A549 (cell line): ENCODE measurements at regions not wholly inside any gene's neighbourhood (a gene's known extent, or its start where the extent isn't known, plus 50 kb on each side); places are given as distances from the start of the nearest gene placed in this dataset.

ENCODE experiments used
- ATAC-seq, 2 experiments: fragments of 200-7000 bp in 1 of 2; fragments of >200 bp in 1 of 2; cut with Nextera tagmentation in 1 of 2; cut with Tn5 transposase in 1 of 2; 3 replicates each; pipeline versions ENCODE4 v1.8.0 to v1.9.1; 2018 to 2020; ENCODE audit warnings: mild to moderate bottlenecking in 1 of 2, moderate library complexity in 1 of 2
- CTCF ChIA-PET: fragments of 300-600 bp; sonication (Branson Sonifier 250); formaldehyde crosslinking; extraction: SDS; loops from one replicate; lab custom pipeline; 2021; ENCODE audit warnings: antibody characterized with exemption, inconsistent platforms; lab: Yijun Ruan, JAX
- POLR2A ChIA-PET: fragments of 350-600 bp; formaldehyde crosslinking; extraction: SDS; loops from one replicate; lab custom pipeline; 2021; ENCODE audit warnings: antibody characterized with exemption, inconsistent platforms; lab: Yijun Ruan, JAX
- DNase-seq, 2 experiments: peaks; one replicate each; pipeline versions ENCODE4 v3.0.0 to v3.0.0-alpha.2; 2011 to 2016; ENCODE audit warnings: low read depth in 1 of 2, low spot score in 1 of 2
- FAIRE-seq: peaks from 2 replicates; lab custom pipeline; 2011; peaks lifted over from hg19 to GRCh38; lab: Jason Lieb, UNC
- H3K27ac ChIP-seq, 2 experiments: fragments of >200 bp; sonication (Bioruptor Twin); formaldehyde crosslinking; 3 replicates each; pipeline ENCODE4 v1.5.1; 2016 to 2017
- H3K4me1 ChIP-seq: fragments of >200 bp; sonication (Bioruptor Twin); formaldehyde crosslinking; 3 replicates; pipeline ENCODE4 v1.6.1; 2016
- H3K4me2 ChIP-seq: fragments of >200 bp; sonication (Bioruptor Twin); formaldehyde crosslinking; 3 replicates; pipeline ENCODE4 v1.6.1; 2016
- H3K4me3 ChIP-seq: fragments of >200 bp; sonication (Bioruptor Twin); formaldehyde crosslinking; 3 replicates; pipeline ENCODE4 v1.5.1; 2016
- H3K9me3 ChIP-seq: fragments of >200 bp; sonication (Bioruptor Twin); formaldehyde crosslinking; 3 replicates; pipeline ENCODE4 v1.6.1; 2016
- CBX2 ChIP-seq: fragments of 200-600 bp; sonication (generic); IDR thresholded peaks from 2 replicates; pipeline ENCODE4 v1.6.1; 2016; ENCODE audit warnings: low read depth, mild to moderate bottlenecking, borderline replicate concordance
- CBX8 ChIP-seq: fragments of 200-600 bp; sonication (generic); IDR thresholded peaks from 2 replicates; pipeline ENCODE4 v1.6.1; 2016
- CTCF ChIP-seq: fragments of >200 bp; sonication (Bioruptor Twin); formaldehyde crosslinking; IDR thresholded peaks from 3 replicates; pipeline ENCODE4 v1.5.1; 2016
- EHF ChIP-seq: fragments of 250-450 bp; sonication (Bioruptor Pico); IDR thresholded peaks from 2 replicates; pipeline ENCODE4 v1.5.0; 2020; ENCODE audit warnings: mild to moderate bottlenecking
- EP300 ChIP-seq, 2 experiments: fragments of >200 bp; sonication (Bioruptor Twin); formaldehyde crosslinking; IDR thresholded peaks; 2 replicates in 1 of 2; 3 replicates in 1 of 2; pipeline ENCODE4 v1.6.1; 2016 to 2017
- FOXS1 ChIP-seq: fragments of 250-450 bp; sonication (Bioruptor Pico); IDR thresholded peaks from 2 replicates; pipeline ENCODE4 v1.5.0; 2020; ENCODE audit warnings: mild to moderate bottlenecking, moderate library complexity
- HDAC2 ChIP-seq: fragments of 200-600 bp; sonication (generic); IDR thresholded peaks from 2 replicates; pipeline ENCODE4 v1.6.1; 2016
- HEYL ChIP-seq: fragments of 250-450 bp; sonication (Bioruptor Pico); IDR thresholded peaks from 2 replicates; pipeline ENCODE4 v1.8.0; 2021; ENCODE audit warnings: mild to moderate bottlenecking, moderate library complexity
- HOXA7 ChIP-seq: fragments of 250-450 bp; sonication (Bioruptor Pico); IDR thresholded peaks from 2 replicates; pipeline ENCODE4 v1.5.0; 2020; ENCODE audit warnings: mild to moderate bottlenecking, moderate library complexity
- HOXB13 ChIP-seq: fragments of 250-450 bp; sonication (Bioruptor Pico); IDR thresholded peaks from 2 replicates; pipeline ENCODE4 v1.5.0; 2020; ENCODE audit warnings: low read depth, mild to moderate bottlenecking, moderate library complexity
- HOXB5 ChIP-seq: fragments of 250-450 bp; sonication (Bioruptor Pico); IDR thresholded peaks from 2 replicates; pipeline ENCODE4 v1.5.0; 2020; ENCODE audit warnings: mild to moderate bottlenecking, moderate library complexity
- JUNB ChIP-seq: fragments of >200 bp; sonication (Bioruptor Twin); formaldehyde crosslinking; IDR thresholded peaks from 2 replicates; pipeline ENCODE4 v1.6.1; 2016
- MAFK ChIP-seq: fragments of 450-650 bp; IDR thresholded peaks from 2 replicates; pipeline ENCODE4 v1.6.1; 2014; ENCODE audit not compliant: partially characterized antibody
- MAZ ChIP-seq: fragments of 150-350 bp; IDR thresholded peaks from 2 replicates; pipeline ENCODE4 v1.6.1; 2014; ENCODE audit warnings: antibody characterized with exemption, low read depth, low read length, borderline replicate concordance
- PBX3 ChIP-seq: IDR thresholded peaks from 2 replicates; pipeline ENCODE4 v1.6.1; 2012
- POLR2A ChIP-seq: IDR thresholded peaks from 2 replicates; pipeline ENCODE4 v1.6.1; 2012; ENCODE audit warnings: mild to moderate bottlenecking, low read length
- RCOR1 ChIP-seq: fragments of 150-350 bp; IDR thresholded peaks from 2 replicates; pipeline ENCODE4 v1.6.1; 2014; ENCODE audit warnings: antibody characterized with exemption, low read length, low read depth
- SMC3 ChIP-seq: fragments of >200 bp; sonication (Bioruptor Twin); formaldehyde crosslinking; IDR thresholded peaks from 3 replicates; pipeline ENCODE4 v1.6.1; 2018; ENCODE audit warnings: inconsistent platforms
- WGBS: methylation state at CpG from one replicate; pipeline ENCODE4 v1.1.6; 2017; ENCODE audit errors: missing lambda C conversion rate; 5-methylcytosine and 5-hydroxymethylcytosine counted together

GRCh38 chr7:10802011-10802410, 171.7 kb upstream of the PHF14 start:
- H3K4me2 ChIP-seq = no peak overlapping the region
- no peaks in the 10 kb centered on the region for H3K4me1 ChIP-seq
- DNase-seq = no peak
- H3K27ac ChIP-seq = no peak overlapping the region
- FAIRE-seq = no peak
- TF ChIP-seq CTCF (no peak), CBX2 (no peak)
- CTCF ChIA-PET = no interaction called here
- POLR2A ChIA-PET = no interaction called here
- no peak overlapping the region for H3K4me3 ChIP-seq
- ATAC-seq = no peak
- no peaks in the 10 kb centered on the region for H3K9me3 ChIP-seq
- 27% methylated on average over 4 of the region's 4 CpGs for WGBS

GRCh38 chr7:10802526-10802925, 171.1 kb upstream of the PHF14 start:
- no peak for ATAC-seq
- Histone ChIP-seq H3K4me3 (no peak overlapping the region), H3K9me3 (no peaks in the 10 kb centered on the region), H3K27ac (no peak overlapping the region), H3K4me2 (no peak overlapping the region), H3K4me1 (no peaks in the 10 kb centered on the region)
- ChIA-PET POLR2A (no interaction called here), CTCF (no interaction called here)
- WGBS = 36% methylated on average over 2 of the region's 2 CpGs
- TF ChIP-seq POLR2A = no peak
- no peak for TF ChIP-seq HEYL (CRISPR knock-in tag)
- no peak for TF ChIP-seq PBX3
- no peak for TF ChIP-seq FOXS1 (CRISPR knock-in tag)
- no peak for TF ChIP-seq HOXB13 (CRISPR knock-in tag)
- TF ChIP-seq MAFK = no peak
- no peak for TF ChIP-seq SMC3
- TF ChIP-seq HOXB5 (CRISPR knock-in tag) = no peak
- TF ChIP-seq HDAC2 = no peak
- no peak for TF ChIP-seq CBX8
- TF ChIP-seq EP300 (IDR thresholded peaks at IDR 0.05) = no peak
- no peak for TF ChIP-seq RCOR1
- TF ChIP-seq, all 56 proteins: peak for 0
- FAIRE-seq = no peak
- no peak for DNase-seq

- Histone ChIP-seq H3K4me3 (no peak overlapping the region), H3K4me2 (no peak overlapping the region), H3K27ac (no peak overlapping the region), H3K4me1 (no peaks in the 10 kb centered on the region), H3K9me3 (no peaks in the 10 kb centered on the region)
- no peak for DNase-seq
- ChIA-PET CTCF (no interaction called here), POLR2A (no interaction called here)
- no peak for TF ChIP-seq HOXA7 (CRISPR knock-in tag)
- TF ChIP-seq HOXB5 (CRISPR knock-in tag) = no peak
- no peak for TF ChIP-seq CTCF
- TF ChIP-seq EHF (CRISPR knock-in tag) = no peak
- TF ChIP-seq SMC3 = no peak
- no peak for TF ChIP-seq MAZ
- ATAC-seq = no peak
- FAIRE-seq = no peak
- WGBS = 50% methylated on average over 4 of the region's 4 CpGs
Measured at GRCh38 chr7:10803720-10804119, 170.0 kb upstream of the PHF14 start.

- POLR2A ChIA-PET = no interaction called here
- H3K4me3 ChIP-seq = no peak overlapping the region
- H3K4me2 ChIP-seq = no peak overlapping the region
- no peak for FAIRE-seq
- TF ChIP-seq JUNB = no peak
- 40% methylated on average over 5 of the region's 5 CpGs for WGBS
- no peak for ATAC-seq
- no peaks in the 10 kb centered on the region for H3K9me3 ChIP-seq
- no peaks in the 10 kb centered on the region for H3K4me1 ChIP-seq
- CTCF ChIA-PET = no interaction called here
- H3K27ac ChIP-seq = no peak overlapping the region
- DNase-seq = no peak
Measured at GRCh38 chr7:10804770-10805169, 168.9 kb upstream of the PHF14 start.
